Osteoblast (primary cell): ENCODE measurements at regions not wholly inside any gene's neighbourhood (a gene's known extent, or its start where the extent isn't known, plus 50 kb on each side); places are given as distances from the start of the nearest gene placed in this dataset.
"Not testable (repeated sequence)": the region's sequence is repeated elsewhere in the genome, so short reads cannot be mapped to it uniquely, and the experiment has no call there.

ENCODE experiments used
- DNase-seq: peaks from one replicate; pipeline ENCODE4 v3.0.0; 2011; ENCODE audit warnings: low spot score, mixed read lengths; ENCODE audit not compliant: insufficient read length; ENCODE audit errors: missing footprints
- H2AFZ ChIP-seq: 2 replicates; pipeline ENCODE4 v1.6.0; 2011; ENCODE audit warnings: mild to moderate bottlenecking, low read length
- H3K27ac ChIP-seq: 2 replicates; pipeline ENCODE4 v1.5.1; 2011; ENCODE audit warnings: mild to moderate bottlenecking, low read depth, low read length, moderate library complexity
- H3K27me3 ChIP-seq: 2 replicates; pipeline ENCODE4 v1.6.0; 2012; ENCODE audit warnings: mild to moderate bottlenecking, control low read depth, inconsistent platforms, low read length, moderate library complexity; ENCODE audit not compliant: insufficient read depth
- H3K36me3 ChIP-seq: 2 replicates; pipeline ENCODE4 v1.5.1; 2011; ENCODE audit warnings: mild to moderate bottlenecking, low read length, control low read depth, moderate library complexity; ENCODE audit not compliant: insufficient read depth
- H3K4me1 ChIP-seq: 2 replicates; pipeline ENCODE4 v1.5.1; 2011; ENCODE audit warnings: mild to moderate bottlenecking, low read length, control low read depth, moderate library complexity; ENCODE audit not compliant: insufficient read depth
- H3K4me2 ChIP-seq: 2 replicates; pipeline ENCODE4 v1.6.0; 2011; ENCODE audit warnings: mild to moderate bottlenecking, low read length; ENCODE audit not compliant: insufficient read depth
- H3K4me3 ChIP-seq: fragments of 200-600 bp; sonication (generic); 3 replicates; pipeline ENCODE4 v1.5.1; 2012; ENCODE audit warnings: mild to moderate bottlenecking, low read length, inconsistent platforms; ENCODE audit not compliant: insufficient read depth
- H3K79me2 ChIP-seq: 2 replicates; pipeline ENCODE4 v1.6.0; 2012; ENCODE audit warnings: mild to moderate bottlenecking, low read length, control low read depth, inconsistent platforms; ENCODE audit not compliant: insufficient read depth
- H3K9me3 ChIP-seq: 2 replicates; pipeline ENCODE4 v1.5.1; 2011; ENCODE audit warnings: low read depth, low read length, control low read depth
- H4K20me1 ChIP-seq: 2 replicates; pipeline ENCODE4 v1.6.0; 2012; ENCODE audit warnings: mild to moderate bottlenecking, low read length, control low read depth; ENCODE audit not compliant: insufficient read depth
- TF ChIP-seq, protein P1 (sequence below): IDR thresholded peaks from 2 replicates; pipeline ENCODE4 v1.5.1; 2011; ENCODE audit warnings: mild to moderate bottlenecking, low read depth, low read length, moderate library complexity; ENCODE audit errors: extremely low read depth

DNA sequence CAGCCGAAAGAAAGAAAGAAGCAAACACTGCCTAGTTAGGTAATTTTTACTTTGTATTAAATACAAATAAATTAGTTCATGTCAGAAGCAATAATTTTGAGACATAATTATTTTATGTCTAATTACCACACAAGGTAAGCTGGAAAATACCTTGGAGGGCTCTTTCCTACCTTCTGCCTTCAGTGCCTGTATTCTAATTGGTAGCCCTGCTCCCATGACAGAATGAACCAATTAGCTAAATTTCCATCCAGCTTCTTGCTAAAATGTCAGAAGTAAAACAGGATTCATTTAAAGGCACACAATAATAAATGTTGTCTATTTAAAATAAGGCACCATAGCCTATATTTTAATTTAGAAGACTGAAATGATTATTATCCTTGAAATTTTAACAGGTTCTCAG lies 135.4 kb upstream of the POT1 start:
- Histone ChIP-seq H2AFZ (no peak overlapping the region), H3K36me3 (no peaks in the 10 kb centered on the region)
- TF ChIP-seq, protein P1, sequence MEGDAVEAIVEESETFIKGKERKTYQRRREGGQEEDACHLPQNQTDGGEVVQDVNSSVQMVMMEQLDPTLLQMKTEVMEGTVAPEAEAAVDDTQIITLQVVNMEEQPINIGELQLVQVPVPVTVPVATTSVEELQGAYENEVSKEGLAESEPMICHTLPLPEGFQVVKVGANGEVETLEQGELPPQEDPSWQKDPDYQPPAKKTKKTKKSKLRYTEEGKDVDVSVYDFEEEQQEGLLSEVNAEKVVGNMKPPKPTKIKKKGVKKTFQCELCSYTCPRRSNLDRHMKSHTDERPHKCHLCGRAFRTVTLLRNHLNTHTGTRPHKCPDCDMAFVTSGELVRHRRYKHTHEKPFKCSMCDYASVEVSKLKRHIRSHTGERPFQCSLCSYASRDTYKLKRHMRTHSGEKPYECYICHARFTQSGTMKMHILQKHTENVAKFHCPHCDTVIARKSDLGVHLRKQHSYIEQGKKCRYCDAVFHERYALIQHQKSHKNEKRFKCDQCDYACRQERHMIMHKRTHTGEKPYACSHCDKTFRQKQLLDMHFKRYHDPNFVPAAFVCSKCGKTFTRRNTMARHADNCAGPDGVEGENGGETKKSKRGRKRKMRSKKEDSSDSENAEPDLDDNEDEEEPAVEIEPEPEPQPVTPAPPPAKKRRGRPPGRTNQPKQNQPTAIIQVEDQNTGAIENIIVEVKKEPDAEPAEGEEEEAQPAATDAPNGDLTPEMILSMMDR, result no peak

DNA sequence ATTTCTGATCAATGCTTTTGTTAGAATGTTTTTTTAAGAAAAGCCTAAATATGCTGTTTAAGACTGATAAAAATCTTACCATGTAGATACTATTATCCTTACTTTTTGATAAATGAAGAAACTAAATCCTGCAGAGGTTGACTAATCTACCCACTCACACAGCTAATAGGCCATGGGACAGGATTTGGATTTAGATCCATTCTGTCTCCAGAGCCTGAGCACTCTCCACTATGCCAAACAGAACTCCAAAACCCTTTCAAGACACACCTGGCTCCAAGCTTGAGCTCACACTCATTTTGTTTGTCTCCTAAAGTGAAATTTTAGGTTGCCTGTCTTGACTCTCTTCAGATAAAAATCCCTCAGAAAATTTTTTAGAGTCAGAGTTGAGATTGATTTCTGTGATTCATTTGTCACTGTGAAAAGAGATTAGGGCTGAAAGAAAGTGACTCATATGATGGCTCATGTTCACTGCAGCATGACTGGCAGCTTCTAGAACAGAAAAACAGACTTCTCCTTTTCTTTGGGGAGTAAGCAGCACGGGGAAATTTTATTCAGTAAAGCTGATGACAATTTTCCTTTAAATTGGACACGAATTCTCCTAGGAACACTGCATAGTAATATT lies 132.3 kb upstream of the POT1 start:
- Histone ChIP-seq H4K20me1 (no peaks in the 10 kb centered on the region), H2AFZ (no peak overlapping the region), H3K79me2 (no peaks in the 10 kb centered on the region), H3K4me2 (peak overlapping the region; percentile 5), H3K36me3 (no peaks in the 10 kb centered on the region), H3K9me3 (no peaks in the 10 kb centered on the region), H3K27me3 (no peaks in the 10 kb centered on the region), H3K4me1 (peaks cover 3% of the 10 kb centered on the region), H3K4me3 (no peak overlapping the region), H3K27ac (no peak overlapping the region)
- DNase-seq, result peak; percentile 14
- TF ChIP-seq, protein P1, result no peak

More for the DNA sequence above, 135.4 kb upstream of the POT1 start:
- peaks cover 3% of the 10 kb centered on the region for H3K4me1 ChIP-seq
- no peak overlapping the region for H3K4me3 ChIP-seq
- H4K20me1 ChIP-seq, result no peaks in the 10 kb centered on the region
- H3K4me2 ChIP-seq, result no peak overlapping the region
- no peaks in the 10 kb centered on the region for H3K79me2 ChIP-seq
- no peak for DNase-seq
- H3K27me3 ChIP-seq, result no peaks in the 10 kb centered on the region
- H3K27ac ChIP-seq, result no peak overlapping the region
- no peaks in the 10 kb centered on the region for H3K9me3 ChIP-seq

DNA sequence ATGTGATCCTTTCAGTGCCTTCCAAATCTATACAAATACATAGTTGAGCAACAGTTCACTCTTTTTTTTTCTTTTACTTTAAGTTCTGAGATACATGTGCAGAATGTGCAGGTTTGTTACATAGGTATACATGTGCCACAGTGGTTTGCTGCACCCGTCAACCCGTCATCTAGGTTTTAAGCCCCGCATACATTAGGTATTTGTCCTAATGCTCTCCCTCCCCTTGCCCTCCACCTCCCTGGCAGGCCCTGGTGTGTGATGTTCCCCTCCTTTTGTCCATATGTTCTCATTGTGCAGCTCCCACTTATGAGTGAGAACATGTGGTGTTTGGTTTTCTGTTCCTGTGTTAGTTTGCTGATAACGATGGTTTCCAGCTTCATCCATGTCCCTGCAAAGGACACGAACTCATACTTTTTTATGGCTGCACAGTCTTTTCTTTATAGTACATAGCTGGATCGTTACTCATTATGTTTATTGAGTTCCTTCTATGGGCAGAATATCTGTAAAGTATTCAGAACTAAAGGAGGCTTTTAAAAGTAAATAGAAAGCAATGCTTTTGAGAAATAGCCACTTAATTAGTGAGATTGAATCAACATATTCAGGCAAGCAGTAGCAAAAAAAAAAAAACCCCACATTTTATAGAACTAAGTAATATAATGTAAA lies 131.6 kb upstream of the POT1 start:
- H3K4me2 ChIP-seq, H3K4me1 ChIP-seq, H3K27ac ChIP-seq, H4K20me1 ChIP-seq, H3K4me3 ChIP-seq, H3K27me3 ChIP-seq, DNase-seq, H3K79me2 ChIP-seq, H3K9me3 ChIP-seq, H2AFZ ChIP-seq, H3K36me3 ChIP-seq: not testable (repeated sequence)

DNA sequence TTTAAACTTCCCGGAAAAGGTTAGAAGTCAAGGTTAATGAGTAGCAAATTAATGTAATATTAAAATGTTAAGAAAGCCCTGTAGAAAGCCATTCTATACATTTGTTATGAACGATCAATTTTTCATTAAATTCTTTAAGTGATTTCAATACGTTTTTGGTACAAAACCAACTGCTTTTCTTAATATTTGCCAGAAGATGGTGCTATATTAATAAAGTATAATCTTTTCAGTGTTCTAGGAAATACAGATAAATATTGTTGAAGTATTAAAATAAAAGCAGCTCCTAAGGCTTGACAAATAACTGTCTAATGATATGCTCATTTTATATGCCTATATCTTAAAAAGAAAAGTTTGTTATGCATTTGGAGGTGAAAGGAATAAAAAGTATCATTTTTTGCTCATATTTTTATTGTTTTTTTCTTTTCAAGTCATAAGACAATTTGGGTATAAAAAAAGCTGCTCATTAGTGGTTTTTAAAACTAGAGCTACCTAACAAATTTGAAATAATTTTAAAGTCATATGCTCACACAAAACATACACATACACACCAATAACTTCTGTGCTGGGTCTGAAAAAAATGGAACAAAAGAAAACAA lies 130.3 kb upstream of the POT1 start:
- Histone ChIP-seq H3K4me3 (no peak overlapping the region), H3K4me1 (peaks cover 3% of the 10 kb centered on the region), H4K20me1 (no peaks in the 10 kb centered on the region), H3K36me3 (no peaks in the 10 kb centered on the region), H2AFZ (no peak overlapping the region), H3K27me3 (no peaks in the 10 kb centered on the region), H3K4me2 (no peak overlapping the region), H3K27ac (no peak overlapping the region), H3K79me2 (no peaks in the 10 kb centered on the region), H3K9me3 (no peaks in the 10 kb centered on the region)
- DNase-seq, result peak; percentile 38
- TF ChIP-seq, protein P1, result peak; percentile 43
